ENCODE measurements at regions not wholly inside any gene's neighbourhood (a gene's known extent, or its start where the extent isn't known, plus 50 kb on each side); places are given as distances from the start of the nearest gene placed in this dataset.
A peak's percentile ranks its signal among the peaks of the same experiment; 100 is the strongest.

DNA sequence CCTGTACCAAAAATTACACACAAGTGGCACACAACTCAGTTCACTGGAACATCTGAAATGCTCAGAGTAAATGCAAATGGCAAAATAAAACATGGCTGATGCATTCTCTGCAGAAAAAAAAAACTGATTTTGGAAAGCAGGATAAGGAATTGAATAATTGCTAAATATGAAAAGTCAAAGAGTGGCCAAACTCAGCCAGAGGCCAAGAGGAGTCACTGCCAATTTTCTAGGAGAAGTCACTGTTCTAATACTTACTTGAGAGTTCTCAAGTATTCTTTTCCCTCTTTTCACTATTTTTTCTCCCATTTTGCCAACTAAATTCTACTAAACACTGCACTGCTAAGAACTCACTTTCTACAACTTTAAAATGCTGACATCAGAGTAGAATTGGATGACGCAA, 1018.6 kb downstream of the TUSC7 start:
- no peaks in the 10 kb centered on the region for H3K4me1 ChIP-seq (ENCODE audit: insufficient read depth, low read length)
- H2AFZ ChIP-seq (ENCODE audit: low read length) = no peak overlapping the region
- no peak overlapping the region for H3K4me2 ChIP-seq (ENCODE audit: low read length)
- BruUV-seq (replicated peaks) = no TSS peak
- no peak overlapping the region for H3K27ac ChIP-seq (ENCODE audit: low read length)
- no peaks in the 10 kb centered on the region for H3K27me3 ChIP-seq (ENCODE audit: low read length)
- ATAC-seq (no peak), DNase-seq (no peak)
- H3K4me3 ChIP-seq (ENCODE audit: low read length) = no peak overlapping the region
- H3K36me3 ChIP-seq (ENCODE audit: low read depth, low read length) = no peaks in the 10 kb centered on the region
- TF ChIP-seq, protein P1, sequence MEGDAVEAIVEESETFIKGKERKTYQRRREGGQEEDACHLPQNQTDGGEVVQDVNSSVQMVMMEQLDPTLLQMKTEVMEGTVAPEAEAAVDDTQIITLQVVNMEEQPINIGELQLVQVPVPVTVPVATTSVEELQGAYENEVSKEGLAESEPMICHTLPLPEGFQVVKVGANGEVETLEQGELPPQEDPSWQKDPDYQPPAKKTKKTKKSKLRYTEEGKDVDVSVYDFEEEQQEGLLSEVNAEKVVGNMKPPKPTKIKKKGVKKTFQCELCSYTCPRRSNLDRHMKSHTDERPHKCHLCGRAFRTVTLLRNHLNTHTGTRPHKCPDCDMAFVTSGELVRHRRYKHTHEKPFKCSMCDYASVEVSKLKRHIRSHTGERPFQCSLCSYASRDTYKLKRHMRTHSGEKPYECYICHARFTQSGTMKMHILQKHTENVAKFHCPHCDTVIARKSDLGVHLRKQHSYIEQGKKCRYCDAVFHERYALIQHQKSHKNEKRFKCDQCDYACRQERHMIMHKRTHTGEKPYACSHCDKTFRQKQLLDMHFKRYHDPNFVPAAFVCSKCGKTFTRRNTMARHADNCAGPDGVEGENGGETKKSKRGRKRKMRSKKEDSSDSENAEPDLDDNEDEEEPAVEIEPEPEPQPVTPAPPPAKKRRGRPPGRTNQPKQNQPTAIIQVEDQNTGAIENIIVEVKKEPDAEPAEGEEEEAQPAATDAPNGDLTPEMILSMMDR (conservative IDR thresholded peaks at IDR 0.05; ENCODE audit: low read depth, low read length) = no peak
- TF ChIP-seq EZH2phosphoT487 (IDR thresholded peaks at IDR 0.05; ENCODE audit: borderline replicate concordance, low read length) = no peak
- no peak for TF ChIP-seq EZH2 (IDR thresholded peaks at IDR 0.05; ENCODE audit: low read length, unreplicated experiment)
- no peaks in the 10 kb centered on the region for H3K9me2 ChIP-seq (replicated peaks; ENCODE audit: low read length)
- no peaks in the 10 kb centered on the region for H4K20me1 ChIP-seq (ENCODE audit: low read length)
- CTCF ChIA-PET = no interaction called here
- H3F3A ChIP-seq (ENCODE audit: low read length, unreplicated experiment) = no peaks in the 10 kb centered on the region
- POLR2A ChIA-PET (ENCODE audit: unreplicated experiment) = no interaction called here
- peaks cover 18% of the 10 kb centered on the region; the same call in 1 of the 2 replicates for H3K9me3 ChIP-seq (ENCODE audit: low read length)
- no peak overlapping the region for H3K9ac ChIP-seq (ENCODE audit: low read length)
- no peaks in the 10 kb centered on the region for H3K79me2 ChIP-seq (ENCODE audit: low read length)
- intact Hi-C loops (cut with micrococcal nuclease) = no loop called here

DNA sequence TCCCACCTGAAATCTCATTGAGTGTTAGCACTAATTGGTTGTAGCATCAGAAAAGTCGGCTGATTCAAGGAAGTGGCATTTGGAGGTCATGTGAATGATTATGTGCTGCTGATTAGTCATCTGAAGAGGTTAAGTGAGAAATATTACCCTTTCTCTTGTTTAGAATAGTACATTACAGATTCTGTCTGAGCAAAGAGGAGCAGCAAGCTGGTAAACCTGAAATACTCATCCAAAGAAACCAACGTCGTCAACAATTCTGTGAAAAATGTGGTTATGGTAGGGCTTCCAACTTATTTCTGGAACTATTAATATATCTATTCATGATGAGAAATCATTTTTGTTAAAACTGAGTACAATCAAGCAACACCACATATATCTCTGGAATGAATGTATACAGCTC, 1024.9 kb downstream of the TUSC7 start:
- intact Hi-C loops (cut with micrococcal nuclease) = no loop called here
- no peak overlapping the region for H3K4me2 ChIP-seq (ENCODE audit: low read length)

DNA sequence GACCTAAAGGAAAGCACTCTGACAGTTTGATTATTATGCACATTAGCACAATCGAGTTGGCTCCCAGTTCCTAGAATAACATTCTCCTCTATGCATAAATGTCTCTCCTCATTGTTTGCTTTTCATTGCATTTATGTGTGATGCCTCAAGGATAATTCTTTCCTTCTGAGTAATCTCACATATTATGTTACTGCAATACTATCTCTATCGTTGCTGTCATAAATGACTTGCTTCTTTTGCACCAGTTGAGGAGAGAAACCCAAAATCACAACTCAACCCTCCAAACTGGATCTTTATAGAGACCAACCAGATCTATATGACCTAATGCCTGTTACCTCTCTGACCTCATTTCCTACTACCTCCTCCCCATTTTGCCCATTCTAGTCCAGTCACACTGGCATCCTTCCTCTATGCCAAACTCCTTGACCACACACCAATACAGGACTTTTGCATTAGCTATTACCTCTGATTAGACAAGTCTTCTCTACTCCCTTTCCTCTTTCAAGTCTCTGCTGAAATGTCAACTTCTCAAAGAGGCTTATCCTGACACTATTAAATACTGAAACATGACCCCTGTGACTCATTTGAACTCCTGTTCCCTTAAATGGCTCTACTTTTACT, 1026.0 kb downstream of the TUSC7 start:
- H2AFZ ChIP-seq (ENCODE audit: low read length) = no peak overlapping the region
- no TSS peak for BruUV-seq (replicated peaks)
- peak overlapping the region; percentile 20; the same call in 1 of the 2 replicates for H3K4me2 ChIP-seq (ENCODE audit: low read length)
- ChIA-PET POLR2A (ENCODE audit: unreplicated experiment) (no interaction called here), CTCF (no interaction called here)
- intact Hi-C loops (cut with micrococcal nuclease) = no loop called here
- DNase-seq (peak; percentile 63), ATAC-seq (no peak)
- H3K79me2 ChIP-seq (ENCODE audit: low read length) = no peaks in the 10 kb centered on the region
- no peak overlapping the region for H3K9ac ChIP-seq (ENCODE audit: low read length)
- H3K27me3 ChIP-seq (ENCODE audit: low read length) = no peaks in the 10 kb centered on the region
- H3K9me2 ChIP-seq (replicated peaks; ENCODE audit: low read length) = no peaks in the 10 kb centered on the region
- H3K27ac ChIP-seq (ENCODE audit: low read length) = no peak overlapping the region
- H3K9me3 ChIP-seq (ENCODE audit: low read length) = peaks cover 9% of the 10 kb centered on the region
- TF ChIP-seq EZH2phosphoT487 (IDR thresholded peaks at IDR 0.05; ENCODE audit: borderline replicate concordance, low read length) (no peak), EZH2 (IDR thresholded peaks at IDR 0.05; ENCODE audit: low read length, unreplicated experiment) (no peak)
- TF ChIP-seq, protein P1 (conservative IDR thresholded peaks at IDR 0.05; ENCODE audit: low read depth, low read length) = no peak
- H3F3A ChIP-seq (ENCODE audit: low read length, unreplicated experiment) = no peaks in the 10 kb centered on the region
- H3K36me3 ChIP-seq (ENCODE audit: low read depth, low read length) = no peaks in the 10 kb centered on the region
- H4K20me1 ChIP-seq (ENCODE audit: low read length) = no peaks in the 10 kb centered on the region
- H3K4me3 ChIP-seq (ENCODE audit: low read length) = no peak overlapping the region
- H3K4me1 ChIP-seq (ENCODE audit: insufficient read depth, low read length) = no peaks in the 10 kb centered on the region

More for the DNA sequence above, 1024.9 kb downstream of the TUSC7 start:
- DNase-seq (no peak), ATAC-seq (no peak)
- Histone ChIP-seq H4K20me1 (ENCODE audit: low read length) (no peaks in the 10 kb centered on the region), H3K9ac (ENCODE audit: low read length) (no peak overlapping the region), H3K27ac (ENCODE audit: low read length) (no peak overlapping the region), H3K4me1 (ENCODE audit: insufficient read depth, low read length) (no peaks in the 10 kb centered on the region), H3K4me3 (ENCODE audit: low read length) (no peak overlapping the region), H2AFZ (ENCODE audit: low read length) (no peak overlapping the region), H3K36me3 (ENCODE audit: low read depth, low read length) (no peaks in the 10 kb centered on the region), H3K9me2 (replicated peaks; ENCODE audit: low read length) (no peaks in the 10 kb centered on the region), H3F3A (ENCODE audit: low read length, unreplicated experiment) (no peaks in the 10 kb centered on the region), H3K9me3 (ENCODE audit: low read length) (peaks cover 7% of the 10 kb centered on the region; the same call in 1 of the 2 replicates), H3K79me2 (ENCODE audit: low read length) (no peaks in the 10 kb centered on the region), H3K27me3 (ENCODE audit: low read length) (no peaks in the 10 kb centered on the region)
- CTCF ChIA-PET = no interaction called here
- TF ChIP-seq, protein P1 (conservative IDR thresholded peaks at IDR 0.05; ENCODE audit: low read depth, low read length) = no peak
- no peak for TF ChIP-seq EZH2 (IDR thresholded peaks at IDR 0.05; ENCODE audit: low read length, unreplicated experiment)
- no peak for TF ChIP-seq EZH2phosphoT487 (IDR thresholded peaks at IDR 0.05; ENCODE audit: borderline replicate concordance, low read length)
- BruUV-seq (replicated peaks) = no TSS peak
- POLR2A ChIA-PET (ENCODE audit: unreplicated experiment) = no interaction called here

All from PC-3 (cell line).